ENCODE measurements at regions not wholly inside any gene's neighbourhood (a gene's known extent, or its start where the extent isn't known, plus 50 kb on each side); places are given as distances from the start of the nearest gene placed in this dataset.

- TF ChIP-seq GATA3 (IDR thresholded peaks at IDR 0.05; ENCODE audit: low read depth, low read length), result no peak
- no peak for TF ChIP-seq GATA2 (IDR thresholded peaks at IDR 0.05; ENCODE audit: low read depth, low read length)
Measured at GRCh38 chr6:156658186-156658965, 118.8 kb upstream of the ARID1B start.
